GM12864 (cell line): ENCODE measurements at regions not wholly inside any gene's neighbourhood (a gene's known extent, or its start where the extent isn't known, plus 50 kb on each side); places are given as distances from the start of the nearest gene placed in this dataset.

Experiments
- DNase-seq: peaks from one replicate; pipeline ENCODE4 v3.0.0-alpha.2; 2011; ENCODE audit warnings: low read depth
- H3K4me3 ChIP-seq: 2 replicates; pipeline ENCODE4 v1.5.1; 2011; ENCODE audit warnings: mild to moderate bottlenecking, low read depth, low read length, control low read depth
- TF ChIP-seq, protein P1 (sequence below): IDR thresholded peaks from 2 replicates; pipeline ENCODE4 v1.5.1; 2011; ENCODE audit warnings: low read depth, mild to moderate bottlenecking, moderate library complexity, low read length, control low read depth, inconsistent platforms; ENCODE audit errors: missing control alignments

GRCh38 chr18:44321868-44322590, 358.7 kb upstream of the SETBP1 start:
- TF ChIP-seq, protein P1, sequence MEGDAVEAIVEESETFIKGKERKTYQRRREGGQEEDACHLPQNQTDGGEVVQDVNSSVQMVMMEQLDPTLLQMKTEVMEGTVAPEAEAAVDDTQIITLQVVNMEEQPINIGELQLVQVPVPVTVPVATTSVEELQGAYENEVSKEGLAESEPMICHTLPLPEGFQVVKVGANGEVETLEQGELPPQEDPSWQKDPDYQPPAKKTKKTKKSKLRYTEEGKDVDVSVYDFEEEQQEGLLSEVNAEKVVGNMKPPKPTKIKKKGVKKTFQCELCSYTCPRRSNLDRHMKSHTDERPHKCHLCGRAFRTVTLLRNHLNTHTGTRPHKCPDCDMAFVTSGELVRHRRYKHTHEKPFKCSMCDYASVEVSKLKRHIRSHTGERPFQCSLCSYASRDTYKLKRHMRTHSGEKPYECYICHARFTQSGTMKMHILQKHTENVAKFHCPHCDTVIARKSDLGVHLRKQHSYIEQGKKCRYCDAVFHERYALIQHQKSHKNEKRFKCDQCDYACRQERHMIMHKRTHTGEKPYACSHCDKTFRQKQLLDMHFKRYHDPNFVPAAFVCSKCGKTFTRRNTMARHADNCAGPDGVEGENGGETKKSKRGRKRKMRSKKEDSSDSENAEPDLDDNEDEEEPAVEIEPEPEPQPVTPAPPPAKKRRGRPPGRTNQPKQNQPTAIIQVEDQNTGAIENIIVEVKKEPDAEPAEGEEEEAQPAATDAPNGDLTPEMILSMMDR = no peak
- no peak for DNase-seq
- H3K4me3 ChIP-seq = no peak overlapping the region

DNA sequence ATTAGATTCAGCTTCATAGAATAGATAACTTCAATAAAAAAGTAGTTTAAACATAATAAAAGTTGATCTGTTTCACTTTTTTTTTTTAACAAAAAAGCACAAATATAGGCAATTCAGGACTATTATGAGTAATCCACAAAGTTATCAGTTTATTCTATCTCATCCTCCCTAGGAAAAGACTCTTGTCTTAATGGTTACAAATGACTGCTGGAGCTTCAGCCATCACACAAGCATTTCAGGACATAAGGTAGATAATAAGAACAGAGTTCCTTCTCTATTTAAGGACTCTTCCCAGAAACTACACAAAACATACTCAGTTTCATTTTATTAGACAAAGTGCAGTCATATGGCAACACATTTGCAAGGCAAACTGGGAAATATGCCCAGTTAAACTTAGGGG, 357.6 kb upstream of the SETBP1 start:
- TF ChIP-seq, protein P1 = no peak
- DNase-seq = no peak
- H3K4me3 ChIP-seq = no peak overlapping the region

GRCh38 chr18:44324361-44324760, 356.3 kb upstream of the SETBP1 start:
- DNase-seq = no peak
- no peak overlapping the region for H3K4me3 ChIP-seq
- TF ChIP-seq, protein P1 = no peak

DNA sequence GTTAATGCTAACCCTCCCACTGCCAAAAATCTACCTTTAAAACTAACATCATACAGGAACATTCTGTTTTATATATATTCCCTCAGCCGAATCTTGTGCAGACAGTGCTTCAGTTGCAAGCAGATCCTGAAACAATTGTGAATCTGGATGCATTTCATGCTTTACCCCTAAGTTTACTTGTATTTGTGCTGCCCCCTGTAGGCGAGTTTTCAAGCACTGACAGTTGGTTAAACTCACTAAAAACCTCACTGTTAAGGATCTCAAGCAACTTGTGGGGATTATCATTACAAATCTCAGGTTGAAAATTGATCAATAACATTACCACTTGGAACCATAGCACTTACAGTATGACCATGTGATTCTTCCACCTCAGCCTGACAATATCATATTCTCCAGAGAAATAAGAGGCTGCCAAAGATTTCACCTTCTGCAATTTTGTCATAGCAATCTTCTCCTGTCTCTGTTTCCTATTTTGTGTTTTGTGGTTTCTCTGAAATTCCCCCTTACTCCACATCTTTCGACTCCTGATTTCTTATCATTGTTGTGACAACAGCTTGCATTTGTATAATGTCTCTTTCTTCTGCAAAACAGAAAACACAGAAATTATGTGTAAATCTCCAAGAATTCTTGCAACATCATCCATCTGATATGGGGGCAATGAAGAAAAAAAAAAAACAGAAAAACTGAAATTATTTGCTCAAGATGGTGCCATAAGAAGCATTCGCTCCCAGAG, 354.6 kb upstream of the SETBP1 start:
- H3K4me3 ChIP-seq = no peak overlapping the region
- no peak for DNase-seq
- TF ChIP-seq, protein P1 = peak; percentile 58

- TF ChIP-seq, protein P1 = no peak
- no peak overlapping the region for H3K4me3 ChIP-seq
- no peak for DNase-seq
These were observed 348.8 kb upstream of the SETBP1 start for GRCh38 chr18:44331656-44332570.

- no peak for DNase-seq
- no peak overlapping the region for H3K4me3 ChIP-seq
- TF ChIP-seq, protein P1 = no peak
These were observed 338.9 kb upstream of the SETBP1 start for GRCh38 chr18:44341759-44342158.
